Muscle of leg (tissue), 3 donors: ENCODE measurements at regions not wholly inside any gene's neighbourhood (a gene's known extent, or its start where the extent isn't known, plus 50 kb on each side); places are given as distances from the start of the nearest gene placed in this dataset.

ENCODE experiments used
- DNase-seq: peaks from one replicate; pipeline ENCODE4 v3.0.0; 2013
- H3K27ac ChIP-seq: one replicate; pipeline ENCODE4 v1.5.1; 2013; ENCODE audit warnings: mild to moderate bottlenecking, low read length, control low read depth
- H3K27me3 ChIP-seq: one replicate; pipeline ENCODE4 v1.6.1; 2013; ENCODE audit warnings: low read length; ENCODE audit not compliant: control insufficient read depth, insufficient read depth
- H3K36me3 ChIP-seq: one replicate; pipeline ENCODE4 v1.6.1; 2013; ENCODE audit warnings: low read length; ENCODE audit not compliant: control insufficient read depth, insufficient read depth
- H3K4me1 ChIP-seq: one replicate; pipeline ENCODE4 v1.6.1; 2013; ENCODE audit warnings: low read length; ENCODE audit not compliant: control insufficient read depth, insufficient read depth
- H3K4me3 ChIP-seq: one replicate; pipeline ENCODE4 v1.5.1; 2013; ENCODE audit warnings: low read length, control low read depth
- H3K9me3 ChIP-seq: replicated peaks from 2 replicates; pipeline ENCODE4 v1.6.1; 2013; ENCODE audit warnings: low read depth, low read length; ENCODE audit not compliant: control insufficient read depth
- WGBS: methylation state at CpG from one replicate; pipeline ENCODE4 v1.1.5; 2013; ENCODE audit warnings: missing lambda C conversion rate; ENCODE audit not compliant: insufficient coverage; 5-methylcytosine and 5-hydroxymethylcytosine counted together

DNA sequence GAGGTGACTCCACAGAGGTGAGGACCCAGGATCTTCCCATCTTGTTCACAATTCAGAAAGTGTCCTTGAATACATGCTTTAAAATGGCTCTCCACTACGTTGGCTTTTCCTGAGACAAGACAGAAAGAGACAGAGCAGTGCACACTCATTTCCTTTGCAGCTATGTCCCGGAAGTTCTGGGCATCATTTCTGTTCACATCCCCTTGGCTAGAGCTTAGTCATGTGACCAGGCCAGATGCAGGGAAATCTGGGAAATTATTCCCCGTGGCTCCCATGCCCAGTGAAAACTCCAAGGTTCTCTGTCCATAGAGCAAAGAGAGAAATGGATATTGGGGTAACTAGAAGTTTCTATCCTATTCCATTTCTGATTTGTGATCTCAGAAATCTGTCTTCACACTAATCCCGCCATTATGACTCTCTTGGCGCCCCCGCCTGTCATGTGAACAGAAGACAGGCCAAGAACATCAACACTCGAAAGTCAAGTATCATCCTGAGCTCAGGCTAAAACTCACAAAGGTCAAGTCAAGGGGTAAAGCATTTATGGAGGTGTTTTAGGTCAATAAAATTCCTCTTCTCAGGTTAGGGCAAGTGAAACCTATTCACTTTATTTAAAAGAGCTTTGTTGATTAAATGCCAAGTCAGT, 251.4 kb upstream of the HABP2 start:
- Histone ChIP-seq H3K27ac (no peak overlapping the region), H3K4me3 (no peak overlapping the region), H3K36me3 (no peaks in the 10 kb centered on the region), H3K9me3 (no peaks in the 10 kb centered on the region), H3K27me3 (peaks cover 4% of the 10 kb centered on the region), H3K4me1 (no peaks in the 10 kb centered on the region)
- WGBS = no CpG with 5 or more reads among the region's 7 CpGs
- no peak for DNase-seq

DNA sequence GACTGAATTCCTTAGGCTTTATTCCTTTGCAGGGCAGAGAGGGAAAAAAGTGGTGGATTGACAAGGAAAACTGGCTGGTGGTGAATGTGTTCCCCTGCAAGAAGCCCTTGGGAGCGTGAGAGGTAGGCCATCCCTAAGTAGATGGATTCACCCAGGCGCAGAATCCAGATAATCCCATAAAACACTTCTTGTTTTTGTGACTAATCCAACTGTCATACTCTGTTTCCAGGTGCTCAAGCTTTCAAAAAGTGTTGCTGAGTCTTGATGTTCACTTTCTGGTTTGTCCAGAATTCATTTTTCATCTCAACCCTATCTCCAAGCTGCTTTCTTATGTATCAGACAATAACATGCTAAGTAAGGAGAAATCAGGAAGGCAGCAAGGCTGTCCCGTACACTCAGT, 250.8 kb upstream of the HABP2 start:
- Histone ChIP-seq H3K27ac (no peak overlapping the region), H3K36me3 (no peaks in the 10 kb centered on the region), H3K4me1 (no peaks in the 10 kb centered on the region), H3K9me3 (no peaks in the 10 kb centered on the region), H3K27me3 (peaks cover 4% of the 10 kb centered on the region), H3K4me3 (no peak overlapping the region)
- no CpG with 5 or more reads among the region's 3 CpGs for WGBS
- DNase-seq = no peak

DNA sequence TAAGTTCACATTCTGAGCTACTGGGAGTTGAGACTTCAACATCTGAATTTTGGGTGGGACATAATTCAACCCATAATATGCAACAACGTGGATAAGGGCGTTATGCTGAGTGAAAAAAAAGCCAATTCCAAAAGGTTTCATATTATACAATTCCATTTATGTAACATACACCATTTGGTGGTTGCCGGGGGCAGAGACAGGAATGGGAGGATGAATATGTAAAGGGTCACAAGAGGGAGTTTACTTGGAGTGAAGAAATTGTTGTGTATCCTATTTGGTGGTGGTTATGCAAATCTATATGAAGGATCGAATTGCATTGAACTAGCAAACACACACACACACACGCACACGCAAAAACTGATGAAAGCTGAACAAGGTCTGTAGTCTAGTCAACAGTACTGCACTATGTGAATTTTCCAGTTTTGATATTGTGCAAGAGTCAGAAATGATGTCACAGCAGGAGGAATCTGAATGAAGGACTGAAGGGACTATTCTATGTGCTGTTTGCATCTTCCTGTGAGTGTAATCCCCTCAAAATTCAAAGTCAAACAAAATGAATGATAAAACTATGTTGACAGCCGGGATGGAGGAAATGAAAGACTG, 249.2 kb upstream of the HABP2 start:
- no peaks in the 10 kb centered on the region for H3K27me3 ChIP-seq
- no peak overlapping the region for H3K27ac ChIP-seq
- H3K4me3 ChIP-seq = no peak overlapping the region
- no peaks in the 10 kb centered on the region for H3K9me3 ChIP-seq
- WGBS = no CpG with 5 or more reads among the region's 7 CpGs
- no peak for DNase-seq
- H3K4me1 ChIP-seq = no peaks in the 10 kb centered on the region
- H3K36me3 ChIP-seq = no peaks in the 10 kb centered on the region

DNA sequence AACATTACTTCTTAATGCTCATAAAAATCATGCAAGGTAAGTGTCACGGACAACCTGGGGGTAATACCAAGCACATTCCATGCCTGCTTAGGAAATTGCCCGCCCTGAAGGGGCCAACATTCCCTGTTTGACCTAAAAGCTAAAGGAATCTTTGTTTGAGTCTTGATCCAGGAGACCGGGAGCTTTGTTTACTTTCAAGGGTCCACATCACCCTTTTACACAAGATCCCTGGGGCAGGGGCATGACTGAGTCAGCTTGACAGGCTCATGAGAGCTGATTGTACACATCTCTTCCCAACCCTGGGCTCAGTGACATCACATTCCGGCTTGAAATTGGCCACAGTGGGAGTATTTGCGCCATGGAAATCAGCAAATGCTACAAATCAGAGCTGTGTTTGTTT, 248.1 kb upstream of the HABP2 start:
- no peak overlapping the region for H3K4me3 ChIP-seq
- no peak for DNase-seq
- 74% methylated on average over 5 of the region's 5 CpGs for WGBS
- H3K36me3 ChIP-seq = no peaks in the 10 kb centered on the region
- H3K27me3 ChIP-seq = no peaks in the 10 kb centered on the region
- no peak overlapping the region for H3K27ac ChIP-seq
- no peaks in the 10 kb centered on the region for H3K9me3 ChIP-seq
- H3K4me1 ChIP-seq = no peaks in the 10 kb centered on the region

DNA sequence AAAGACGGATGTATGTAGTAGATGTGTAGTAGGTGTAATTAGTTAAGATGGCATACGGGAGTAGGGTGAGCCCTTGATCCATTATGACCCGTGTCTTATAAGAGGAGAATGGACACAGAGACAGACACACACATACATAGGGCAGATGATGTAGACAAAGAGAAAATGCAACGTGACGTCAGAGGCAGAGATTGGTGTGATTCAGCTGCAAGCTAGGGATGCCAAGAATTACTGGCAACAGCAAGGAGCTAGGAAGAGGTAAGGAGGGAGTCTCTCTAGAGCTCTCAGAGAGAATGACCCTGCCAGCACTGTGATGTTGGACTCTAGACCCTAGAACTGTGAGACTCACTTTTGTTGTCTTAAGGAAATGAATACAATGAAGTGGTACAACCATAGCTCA, 247.0 kb upstream of the HABP2 start:
- H3K27me3 ChIP-seq = no peaks in the 10 kb centered on the region
- peak; percentile 76 for DNase-seq
- H3K27ac ChIP-seq = no peak overlapping the region
- no peaks in the 10 kb centered on the region for H3K4me1 ChIP-seq
- no peak overlapping the region for H3K4me3 ChIP-seq
- H3K36me3 ChIP-seq = no peaks in the 10 kb centered on the region
- WGBS = 30% methylated on average over 2 of the region's 5 CpGs
- H3K9me3 ChIP-seq = no peaks in the 10 kb centered on the region

DNA sequence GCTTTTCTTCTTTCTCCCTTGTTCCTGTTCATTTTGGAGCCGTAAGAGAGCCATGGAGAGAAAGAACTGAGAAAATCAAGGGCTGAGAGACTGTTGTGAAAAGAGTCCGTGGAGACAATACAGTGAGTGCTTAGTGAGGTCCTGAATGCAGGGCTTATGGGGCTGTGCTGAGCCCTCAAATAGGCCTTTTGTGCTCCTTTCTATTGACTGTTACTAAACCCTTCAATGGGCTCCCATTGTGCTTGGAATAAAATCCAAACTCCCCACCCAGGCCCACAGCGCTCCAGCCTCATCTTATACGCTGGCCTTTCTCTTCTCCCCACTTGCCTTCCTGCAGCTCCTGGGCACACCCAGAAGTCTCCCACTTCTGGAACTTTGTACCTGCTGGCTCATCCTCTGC, 243.1 kb upstream of the HABP2 start:
- Histone ChIP-seq H3K27me3 (no peaks in the 10 kb centered on the region), H3K4me3 (no peak overlapping the region), H3K9me3 (peaks cover 3% of the 10 kb centered on the region), H3K36me3 (no peaks in the 10 kb centered on the region), H3K4me1 (no peaks in the 10 kb centered on the region), H3K27ac (no peak overlapping the region)
- no peak for DNase-seq
- 83% methylated on average over 3 of the region's 4 CpGs for WGBS

DNA sequence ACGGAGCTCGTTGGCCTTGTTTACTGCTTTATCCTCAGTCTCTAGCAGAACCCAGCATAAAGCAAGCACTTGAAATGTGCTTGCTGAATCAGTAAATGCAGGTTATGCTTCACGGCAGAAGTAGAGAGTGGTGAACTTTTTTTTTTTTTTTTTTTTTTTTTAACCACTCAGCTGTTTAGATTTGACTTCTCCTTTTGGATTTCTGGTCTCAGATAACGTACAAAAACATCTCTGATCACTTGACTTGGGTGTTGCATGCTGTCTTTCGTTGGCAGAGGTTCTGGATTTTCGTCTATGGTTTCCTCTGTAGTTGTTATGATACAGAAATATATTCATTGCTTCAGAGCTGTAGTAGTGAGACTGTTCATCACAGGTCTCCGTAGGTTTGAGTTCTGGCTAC, 242.5 kb upstream of the HABP2 start:
- WGBS = 50% methylated on average over 2 of the region's 7 CpGs
- Histone ChIP-seq H3K27ac (no peak overlapping the region), H3K4me1 (no peaks in the 10 kb centered on the region), H3K36me3 (no peaks in the 10 kb centered on the region), H3K4me3 (no peak overlapping the region), H3K9me3 (peaks cover 3% of the 10 kb centered on the region), H3K27me3 (no peaks in the 10 kb centered on the region)
- DNase-seq = peak; percentile 45

DNA sequence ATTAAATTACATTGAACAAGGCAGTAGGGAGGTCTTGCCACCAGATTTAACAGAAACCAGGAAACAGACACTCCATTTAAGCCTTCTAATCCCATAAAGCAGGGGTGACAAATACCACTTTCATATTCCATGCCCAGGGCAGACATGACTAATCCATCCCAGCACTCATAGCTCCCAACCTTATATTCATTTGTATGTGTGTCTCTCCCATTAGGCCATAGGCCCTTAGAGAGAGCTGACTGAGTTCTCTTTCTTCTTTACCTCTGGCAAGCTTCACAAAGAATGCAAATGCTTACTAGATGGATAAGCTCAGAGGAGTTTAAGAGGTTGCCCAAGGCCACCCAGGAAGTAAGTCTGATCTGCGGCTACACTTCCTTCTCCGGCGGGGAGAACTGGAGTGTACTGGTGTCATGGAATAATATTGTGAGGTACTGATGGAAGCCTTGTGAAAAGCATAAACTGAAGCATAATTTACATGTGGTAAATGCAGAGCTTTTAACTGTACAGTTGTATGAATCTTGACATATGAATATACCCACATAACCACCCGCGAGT, 239.7 kb upstream of the HABP2 start:
- 78% methylated on average over 3 of the region's 5 CpGs for WGBS
- Histone ChIP-seq H3K27me3 (no peaks in the 10 kb centered on the region), H3K9me3 (peaks cover 3% of the 10 kb centered on the region), H3K36me3 (no peaks in the 10 kb centered on the region), H3K4me3 (no peak overlapping the region), H3K27ac (no peak overlapping the region), H3K4me1 (no peaks in the 10 kb centered on the region)
- DNase-seq = peak; percentile 43

DNA sequence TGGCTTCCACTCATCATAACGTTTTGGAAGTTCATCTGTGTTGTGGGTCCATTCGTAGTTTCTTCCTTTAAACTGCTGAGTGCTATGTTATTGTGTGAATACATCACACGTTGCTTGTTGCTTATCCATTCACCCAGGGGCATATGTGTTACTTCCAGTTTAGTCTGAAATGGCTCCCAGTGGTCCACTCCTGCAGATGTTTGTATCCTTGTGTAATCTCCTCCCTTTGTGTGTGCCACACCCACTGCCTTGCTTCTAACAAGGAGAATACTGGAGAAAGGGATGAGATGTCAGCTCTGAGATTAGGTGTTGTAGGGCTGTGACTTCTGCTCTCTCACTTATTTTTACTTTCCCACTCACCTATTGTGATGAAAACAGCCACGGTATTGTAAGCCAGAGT, 239.1 kb upstream of the HABP2 start:
- WGBS = 50% methylated on average over 1 of the region's 4 CpGs
- peak; percentile 58 for DNase-seq

DNA sequence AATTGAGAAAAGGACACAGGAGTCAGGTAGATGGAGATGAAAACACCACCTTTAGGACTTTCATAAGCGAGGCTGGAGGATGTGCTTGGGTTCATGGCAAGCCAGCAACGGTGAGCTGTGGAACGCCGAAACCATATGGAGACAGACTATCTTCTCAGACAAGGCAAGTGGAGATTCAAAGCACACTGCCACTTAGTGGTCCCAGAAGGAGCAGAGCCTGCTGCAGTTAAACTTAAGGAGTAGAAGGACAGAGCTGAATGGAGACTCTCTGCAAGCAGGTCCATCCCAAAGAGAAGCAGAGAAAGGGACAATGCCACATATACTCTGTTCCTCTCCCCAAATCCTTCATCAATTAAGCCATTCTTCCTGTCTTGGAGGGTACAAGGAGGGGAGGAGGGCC, 236.3 kb upstream of the HABP2 start:
- no peaks in the 10 kb centered on the region for H3K27me3 ChIP-seq
- 76% methylated on average over 4 of the region's 4 CpGs for WGBS
- no peaks in the 10 kb centered on the region for H3K4me1 ChIP-seq
- no peak overlapping the region for H3K4me3 ChIP-seq
- H3K9me3 ChIP-seq = peaks cover 3% of the 10 kb centered on the region
- no peak for DNase-seq
- H3K27ac ChIP-seq = no peak overlapping the region
- no peaks in the 10 kb centered on the region for H3K36me3 ChIP-seq

More for the DNA sequence above, 239.1 kb upstream of the HABP2 start:
- Histone ChIP-seq H3K4me1 (no peaks in the 10 kb centered on the region), H3K4me3 (no peak overlapping the region), H3K9me3 (peaks cover 3% of the 10 kb centered on the region), H3K27ac (no peak overlapping the region), H3K27me3 (no peaks in the 10 kb centered on the region), H3K36me3 (no peaks in the 10 kb centered on the region)
